KBM-7 (cell line): ENCODE measurements at regions not wholly inside any gene's neighbourhood (a gene's known extent, or its start where the extent isn't known, plus 50 kb on each side); places are given as distances from the start of the nearest gene placed in this dataset.

Source experiments
- DNase-seq: peaks from one replicate; pipeline ENCODE4 v3.0.0-alpha.2; 2015
- in situ Hi-C: fragments of 300-500 bp; cut with MboI; formaldehyde crosslinking; loops from 2 replicates; pipeline ENCODE4 v1.14.3; 2020; ENCODE audit warnings: low sequenced_read_pairs, low pct_unique_long_range_greater_than_20kb, mixed read lengths

DNA sequence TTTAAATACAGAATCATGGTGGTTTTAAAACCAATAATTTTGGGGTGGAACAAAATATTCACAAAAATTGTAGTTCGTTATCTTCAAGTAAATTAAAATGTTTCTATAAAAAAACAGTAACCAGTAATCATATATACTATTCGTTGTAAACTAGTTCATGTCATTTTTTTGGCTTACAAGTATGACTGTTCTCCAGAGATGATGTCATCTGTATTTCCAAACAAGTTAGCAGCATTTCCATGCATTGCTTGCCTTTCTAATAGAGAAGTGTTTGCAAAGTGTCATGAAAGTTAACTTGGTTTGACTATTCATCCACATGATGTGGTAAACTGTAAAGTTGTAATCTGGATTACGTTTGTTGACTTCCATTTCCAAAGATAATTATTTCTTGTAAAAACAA is 717.9 kb upstream of the ADAMTS16 start:
- no peak for DNase-seq
- in situ Hi-C loops = no loop called here

DNA sequence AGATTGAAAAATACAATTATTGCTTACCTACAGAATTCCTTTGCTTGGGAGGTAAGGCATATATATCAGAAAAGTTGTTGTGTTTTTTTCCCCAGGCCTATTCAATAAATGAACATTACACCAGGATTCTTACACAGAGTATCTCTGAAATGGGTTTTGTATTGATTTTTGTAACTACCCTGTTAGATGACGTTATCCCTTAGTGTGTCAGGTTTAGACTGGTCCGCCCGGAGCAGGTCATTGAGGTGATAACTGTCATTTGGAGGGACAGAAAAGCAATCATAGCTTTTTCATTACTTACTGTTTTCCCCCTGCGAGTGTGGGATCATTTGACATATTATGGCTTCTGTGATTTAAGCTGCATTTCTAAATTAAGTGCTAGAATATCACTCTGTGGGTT is 715.2 kb upstream of the ADAMTS16 start:
- no peak for DNase-seq
- in situ Hi-C loops = no loop called here

DNA sequence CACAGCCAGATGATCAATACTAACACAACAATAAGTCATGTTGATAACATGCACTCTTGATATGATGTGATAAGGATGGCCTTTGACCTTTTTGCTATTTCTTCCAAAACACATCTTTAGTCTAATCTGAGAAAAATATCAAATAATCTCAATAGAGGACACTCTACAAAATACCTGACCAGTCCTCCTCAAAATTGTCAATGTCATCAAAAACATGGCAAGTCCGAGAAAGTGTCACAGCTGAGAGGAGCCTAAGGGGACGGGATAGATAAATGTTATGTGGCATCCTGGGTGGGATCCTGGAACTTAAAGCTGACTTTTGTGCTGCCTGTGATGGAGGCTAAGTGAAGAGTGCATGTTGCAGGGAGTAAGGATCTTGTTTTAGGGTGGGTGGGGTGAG is 699.6 kb upstream of the ADAMTS16 start:
- in situ Hi-C loops = no loop called here
- DNase-seq = no peak

DNA sequence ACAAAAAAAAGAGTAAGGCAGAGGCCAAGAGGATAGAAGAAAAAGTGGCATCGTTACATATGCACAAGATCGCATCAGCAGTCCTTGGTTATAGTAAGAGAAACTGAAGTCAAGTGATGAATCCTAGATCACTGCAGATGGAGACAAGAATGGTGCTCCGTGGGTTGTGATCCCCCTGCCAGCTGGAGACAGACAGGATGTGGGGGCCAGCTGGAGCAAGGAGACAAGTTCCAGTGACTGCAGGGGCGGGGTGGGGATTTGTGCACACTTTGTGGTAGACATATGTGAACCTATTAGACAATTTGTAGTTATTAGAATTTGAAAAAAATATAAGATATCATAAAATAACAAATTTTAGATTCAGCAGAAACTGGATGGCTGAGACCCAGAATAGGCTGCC is 697.9 kb upstream of the ADAMTS16 start:
- DNase-seq = no peak
- in situ Hi-C loops = no loop called here

DNA sequence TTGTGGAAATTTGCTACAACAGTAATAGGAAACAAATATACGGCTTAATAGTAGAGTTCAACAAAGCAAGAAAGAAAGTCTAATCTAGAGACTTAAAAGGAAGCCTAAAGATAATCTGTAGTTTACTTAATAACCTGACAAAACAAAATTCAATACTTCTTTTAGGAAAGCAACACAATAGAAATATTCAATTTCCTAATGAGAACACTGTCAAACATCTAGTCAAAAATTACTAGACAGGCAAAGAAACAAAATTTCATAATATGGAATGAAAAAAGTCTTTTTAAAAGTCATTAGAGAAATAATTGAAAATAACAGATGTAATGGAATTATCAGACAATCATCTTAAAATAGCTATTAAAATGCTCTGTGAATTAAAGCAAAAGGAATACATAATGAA is 692.5 kb upstream of the ADAMTS16 start:
- in situ Hi-C loops = no loop called here
- no peak for DNase-seq

- DNase-seq = no peak
- in situ Hi-C loops = no loop called here
Measured at GRCh38 chr5:4453655-4454054, 686.5 kb upstream of the ADAMTS16 start.

GRCh38 chr5:4479426-4479825 is 660.7 kb upstream of the ADAMTS16 start:
- in situ Hi-C loops = no loop called here
- no peak for DNase-seq

- in situ Hi-C loops = no loop called here
Measured at GRCh38 chr5:4480528-4481349, 659.4 kb upstream of the ADAMTS16 start.

DNA sequence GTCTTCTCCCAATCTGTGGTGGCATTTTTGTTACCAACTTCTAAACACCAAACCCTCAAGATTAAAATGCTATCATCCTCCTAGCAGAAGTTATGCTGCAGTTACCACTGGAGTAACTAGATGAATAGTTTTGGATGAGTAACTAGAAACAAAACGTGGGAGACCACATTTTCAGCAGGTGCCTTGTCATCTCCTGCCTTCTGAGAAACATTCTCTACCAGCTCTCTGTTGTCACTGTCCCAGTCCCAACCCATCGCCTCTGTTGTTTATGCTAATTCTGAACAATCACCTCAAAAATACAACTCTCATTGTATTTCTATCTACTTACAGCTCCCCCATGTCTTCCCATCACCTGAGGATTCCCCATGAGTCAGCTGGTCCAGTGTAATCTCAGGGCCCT is 652.5 kb upstream of the ADAMTS16 start:
- no peak for DNase-seq
- in situ Hi-C loops = no loop called here

More at GRCh38 chr5:4480528-4481349, 659.4 kb upstream of the ADAMTS16 start:
- no peak for DNase-seq

- peak; percentile 16 for DNase-seq
- in situ Hi-C loops = no loop called here
Measured at GRCh38 chr5:4511996-4512656, 628.0 kb upstream of the ADAMTS16 start.

DNA sequence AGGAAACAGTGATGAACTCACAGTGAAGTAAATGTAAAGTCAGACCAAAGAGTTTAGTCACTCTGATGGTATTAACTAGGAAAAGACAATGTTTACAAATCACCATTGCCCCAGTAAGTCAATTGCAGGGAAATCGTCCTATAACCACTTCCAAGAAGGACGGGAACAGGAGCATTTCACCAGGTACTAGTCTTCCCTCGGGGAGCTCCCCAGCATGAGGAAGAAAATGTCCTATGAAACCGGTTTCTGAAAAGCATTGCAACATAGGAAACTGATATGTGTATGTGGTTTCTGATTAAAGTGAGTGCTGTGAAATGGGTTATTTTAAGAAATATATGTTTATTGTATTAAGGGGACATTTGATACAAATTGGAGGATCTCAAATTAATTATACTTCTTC is 626.7 kb upstream of the ADAMTS16 start:
- DNase-seq = no peak
- in situ Hi-C loops = no loop called here

DNA sequence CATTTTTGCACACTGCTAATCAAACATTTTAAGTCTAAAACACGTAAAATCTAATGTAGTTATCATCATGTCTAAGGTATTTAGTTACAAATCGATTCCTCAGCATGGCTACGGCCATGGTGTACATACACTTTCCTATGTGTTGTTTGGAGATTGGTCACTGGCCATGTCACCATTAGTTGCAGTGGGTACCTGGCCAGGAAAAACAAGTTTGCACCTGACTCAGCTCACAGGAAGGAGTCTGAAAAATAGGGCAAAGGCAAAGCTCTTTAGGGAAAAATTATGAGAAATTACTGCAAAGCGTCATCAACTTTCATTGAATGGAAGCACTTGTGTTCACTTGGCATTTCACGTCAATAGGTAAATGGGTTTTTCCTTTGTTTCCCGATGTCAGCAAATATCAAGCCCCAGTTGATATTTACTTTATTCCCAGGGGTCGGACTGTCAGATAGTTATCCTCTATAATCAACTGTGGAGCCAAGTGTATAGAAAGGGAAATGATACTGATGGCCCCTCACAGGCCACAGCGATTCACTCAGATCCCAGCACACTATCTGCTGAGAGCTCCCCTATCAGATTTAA is 626.0 kb upstream of the ADAMTS16 start:
- in situ Hi-C loops = no loop called here

GRCh38 chr5:4518903-4519672 is 621.0 kb upstream of the ADAMTS16 start:
- in situ Hi-C loops = no loop called here
- no peak for DNase-seq

More for the DNA sequence above, 626.0 kb upstream of the ADAMTS16 start:
- no peak for DNase-seq

DNA sequence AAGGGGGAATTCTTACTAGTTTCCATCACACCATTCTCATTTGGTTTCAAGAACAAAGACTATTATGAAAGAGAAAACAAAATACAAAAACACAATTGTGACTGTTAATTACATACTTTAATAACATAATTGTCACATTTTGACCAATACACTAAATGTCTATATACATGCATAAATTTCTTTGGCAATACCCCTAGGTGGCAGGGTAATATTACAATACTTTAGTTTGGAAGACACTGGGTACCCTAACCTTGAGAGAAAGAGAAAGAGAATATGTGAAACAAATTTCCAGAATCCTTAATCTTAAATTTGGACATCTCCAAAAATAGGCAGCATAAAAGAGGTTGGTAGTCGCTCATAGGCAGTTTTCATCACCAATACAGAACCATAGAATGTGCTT is 619.6 kb upstream of the ADAMTS16 start:
- in situ Hi-C loops = no loop called here
- DNase-seq = no peak

GRCh38 chr5:4523038-4523437 is 617.1 kb upstream of the ADAMTS16 start:
- in situ Hi-C loops = no loop called here
- DNase-seq = no peak

- DNase-seq = no peak
- in situ Hi-C loops = no loop called here
Measured at GRCh38 chr5:4531756-4532704, 608.1 kb upstream of the ADAMTS16 start.

GRCh38 chr5:4532705-4533080 is 607.4 kb upstream of the ADAMTS16 start:
- in situ Hi-C loops = no loop called here
- no peak for DNase-seq

- DNase-seq = no peak
- in situ Hi-C loops = no loop called here
Measured at GRCh38 chr5:4533457-4534105, 606.5 kb upstream of the ADAMTS16 start.
